H1 (cell line): ENCODE measurements at regions not wholly inside any gene's neighbourhood (a gene's known extent, or its start where the extent isn't known, plus 50 kb on each side); places are given as distances from the start of the nearest gene placed in this dataset.

Source experiments
- CTCF ChIA-PET: fragments of 300-600 bp; sonication (Branson Sonifier 250); formaldehyde crosslinking; loops from one replicate; lab custom pipeline; 2021; ENCODE audit not compliant: partially characterized antibody; lab: Charles Lee
- POLR2A ChIA-PET: fragments of 300-600 bp; sonication (Branson Sonifier 250); formaldehyde crosslinking; loops from one replicate; lab custom pipeline; 2021; ENCODE audit warnings: inconsistent platforms; ENCODE audit not compliant: partially characterized antibody; lab: Charles Lee
- DNase-seq, 2 experiments: peaks; one replicate each; pipeline versions ENCODE4 v3.0.0 to v3.0.0-alpha.2; 2010 to 2022; ENCODE audit warnings: low spot score in 2 of 2, low read depth in 1 of 2, mixed read lengths in 1 of 2
- FAIRE-seq: peaks from 2 replicates; lab custom pipeline; 2011; peaks lifted over from hg19 to GRCh38; lab: Jason Lieb, UNC
- H2AFZ ChIP-seq: 2 replicates; pipeline ENCODE4 v1.8.1; 2012; ENCODE audit warnings: low read length, inconsistent platforms
- H2AK5ac ChIP-seq: 2 replicates; pipeline ENCODE4 v1.6.1; 2013; ENCODE audit warnings: low read depth, low read length
- H2BK120ac ChIP-seq: replicated peaks from 2 replicates; pipeline ENCODE3; 2013; ENCODE audit warnings: low read depth, low read length, inconsistent platforms
- H2BK12ac ChIP-seq: 2 replicates; pipeline ENCODE4 v1.6.1; 2013; ENCODE audit warnings: low read depth, low read length
- H2BK15ac ChIP-seq: 2 replicates; pipeline ENCODE4 v1.6.1; 2013; ENCODE audit warnings: low read length
- H2BK20ac ChIP-seq: 2 replicates; pipeline ENCODE4 v1.6.1; 2013; ENCODE audit warnings: low read length
- H2BK5ac ChIP-seq: 2 replicates; pipeline ENCODE4 v1.6.1; 2013; ENCODE audit warnings: low read depth, low read length
- H3K14ac ChIP-seq: 2 replicates; pipeline ENCODE4 v1.6.1; 2013; ENCODE audit warnings: inconsistent platforms; ENCODE audit not compliant: insufficient read length
- H3K18ac ChIP-seq: 2 replicates; pipeline ENCODE4 v1.6.1; 2013; ENCODE audit warnings: low read length; ENCODE audit errors: extremely low read depth
- H3K23ac ChIP-seq: 2 replicates; pipeline ENCODE4 v1.6.1; 2013; ENCODE audit warnings: inconsistent platforms; ENCODE audit not compliant: insufficient read length
- H3K23me2 ChIP-seq: 2 replicates; pipeline ENCODE4 v1.6.1; 2013; ENCODE audit warnings: low read depth, low read length
- H3K27ac ChIP-seq: 2 replicates; pipeline ENCODE4 v1.6.1; 2011; ENCODE audit warnings: low read depth, low read length, inconsistent platforms
- H3K27me3 ChIP-seq, 4 experiments: replicated peaks in 1 of 4; 1 replicate in 1 of 4; 2 replicates in 3 of 4; pipeline versions ENCODE4 v1.6.1 to v1.8.1; 2011 to 2013; ENCODE audit warnings: low read length in 3 of 4, mild to moderate bottlenecking in 3 of 4, inconsistent platforms in 2 of 4, mixed read lengths in 2 of 4, moderate library complexity in 1 of 4; ENCODE audit not compliant: control insufficient read depth in 3 of 4, insufficient read depth in 3 of 4; ENCODE audit errors: extremely low read depth in 1 of 4
- H3K36me3 ChIP-seq, 4 experiments: 2 replicates each; pipeline versions ENCODE4 v1.6.1 to v1.8.1; 2011 to 2013; ENCODE audit warnings: mild to moderate bottlenecking in 4 of 4, low read length in 3 of 4, moderate library complexity in 2 of 4, control low read depth in 1 of 4, inconsistent platforms in 1 of 4; ENCODE audit not compliant: insufficient read depth in 4 of 4, control insufficient read depth in 2 of 4
- H3K4ac ChIP-seq: replicated peaks from 2 replicates; pipeline ENCODE3; 2013; ENCODE audit warnings: low read length, low read depth, mixed read lengths, inconsistent platforms; ENCODE audit not compliant: insufficient read length
- H3K4me1 ChIP-seq, 4 experiments: replicated peaks in 1 of 4; 1 replicate in 1 of 4; 2 replicates in 3 of 4; pipeline versions ENCODE4 v1.6.1 to v1.8.1; 2011 to 2013; ENCODE audit warnings: low read length in 3 of 4, inconsistent platforms in 2 of 4, mixed read lengths in 1 of 4; ENCODE audit not compliant: insufficient read depth in 4 of 4, control insufficient read depth in 3 of 4
- H3K4me2 ChIP-seq, 2 experiments: 2 replicates each; pipeline versions ENCODE4 v1.6.1 to v1.8.1; 2011 to 2013; ENCODE audit warnings: low read depth in 2 of 2, low read length in 2 of 2, control low read depth in 1 of 2, inconsistent platforms in 1 of 2, mild to moderate bottlenecking in 1 of 2; ENCODE audit not compliant: insufficient read depth in 1 of 2
- H3K4me3 ChIP-seq, 4 experiments: fragments of 200-600, 300-600 bp in 1 of 4; sonication (generic), shearing (Covaris generic), sonication (Bioruptor Twin) in 1 of 4; 2 replicates each; pipeline versions ENCODE4 v1.5.1 to v1.8.1; 2011 to 2016; ENCODE audit warnings: low read length in 4 of 4, low read depth in 3 of 4, control low read depth in 2 of 4, inconsistent platforms in 2 of 4, mild to moderate bottlenecking in 2 of 4, mixed read lengths in 1 of 4, moderate library complexity in 1 of 4; ENCODE audit not compliant: insufficient read depth in 2 of 4; ENCODE audit errors: extremely low read depth in 1 of 4
- H3K56ac ChIP-seq: replicated peaks from 2 replicates; pipeline ENCODE3; 2013; ENCODE audit warnings: low read depth, mild to moderate bottlenecking, mixed read lengths, low read length, inconsistent platforms; ENCODE audit not compliant: insufficient read length
- H3K79me1 ChIP-seq: 2 replicates; pipeline ENCODE4 v1.6.1; 2013; ENCODE audit warnings: low read depth, low read length, control low read depth
- H3K79me2 ChIP-seq, 2 experiments: 2 replicates each; pipeline versions ENCODE4 v1.6.1 to v1.8.1; 2012 to 2013; ENCODE audit warnings: low read length in 2 of 2, mild to moderate bottlenecking in 2 of 2, inconsistent platforms in 1 of 2; ENCODE audit not compliant: insufficient read depth in 2 of 2, control insufficient read depth in 1 of 2
- H3K9ac ChIP-seq, 4 experiments: replicated peaks in 1 of 4; 1 replicate in 1 of 4; 2 replicates in 3 of 4; pipeline versions ENCODE4 v1.6.1 to v1.8.1; 2011 to 2013; ENCODE audit warnings: low read depth in 3 of 4, low read length in 3 of 4, control low read depth in 2 of 4, mild to moderate bottlenecking in 2 of 4, moderate library complexity in 2 of 4, inconsistent platforms in 1 of 4; ENCODE audit errors: extremely low read depth in 1 of 4
- H3K9me3 ChIP-seq, 2 experiments: 2 replicates each; pipeline versions ENCODE4 v1.6.1 to v1.8.1; 2012 to 2013; ENCODE audit warnings: mild to moderate bottlenecking in 2 of 2, moderate library complexity in 2 of 2, control low read depth in 1 of 2, inconsistent platforms in 1 of 2, low read depth in 1 of 2, low read length in 1 of 2, mixed read lengths in 1 of 2; ENCODE audit not compliant: insufficient read depth in 2 of 2
- H4K20me1 ChIP-seq, 2 experiments: replicated peaks in 1 of 2; 2 replicates each; pipeline versions ENCODE3 to v1.8.1; 2011 to 2013; ENCODE audit warnings: inconsistent platforms in 2 of 2, low read length in 2 of 2, mild to moderate bottlenecking in 1 of 2; ENCODE audit not compliant: insufficient read depth in 2 of 2, control insufficient read depth in 1 of 2
- H4K5ac ChIP-seq: 2 replicates; pipeline ENCODE4 v1.6.1; 2013; ENCODE audit warnings: low read length, low read depth, mixed read lengths, inconsistent platforms; ENCODE audit not compliant: insufficient read length
- H4K8ac ChIP-seq: 2 replicates; pipeline ENCODE4 v1.8.0; 2013; ENCODE audit warnings: mild to moderate bottlenecking, moderate library complexity, low read length, inconsistent platforms; ENCODE audit not compliant: insufficient read depth; ENCODE audit errors: extremely low read depth
- H4K91ac ChIP-seq: replicated peaks from 2 replicates; pipeline ENCODE3; 2013; ENCODE audit warnings: low read length, mixed read lengths, inconsistent platforms; ENCODE audit not compliant: insufficient read length
- CBX8 ChIP-seq: fragments of 300-800, 300-1000 bp; sonication (generic); IDR thresholded peaks from 2 replicates; pipeline ENCODE4 v1.7.1; 2016; ENCODE audit warnings: low read depth, low read length, borderline replicate concordance
- EGR1 ChIP-seq: IDR thresholded peaks from 2 replicates; pipeline ENCODE4 v1.6.1; 2011; ENCODE audit warnings: low read depth, low read length, borderline replicate concordance
- FOSL1 ChIP-seq: IDR thresholded peaks from 2 replicates; pipeline ENCODE4 v1.6.1; 2011; ENCODE audit warnings: mild to moderate bottlenecking, low read depth, low read length, moderate library complexity; ENCODE audit not compliant: insufficient read depth
- HDAC6 ChIP-seq: IDR thresholded peaks from one replicate; pipeline ENCODE4 v1.7.1; 2012; ENCODE audit warnings: low read depth, mild to moderate bottlenecking, inconsistent platforms, low read length, moderate library complexity
- KDM5A ChIP-seq: fragments of 200-600 bp; IDR thresholded peaks from 2 replicates; pipeline ENCODE4 v1.7.1; 2012; ENCODE audit warnings: mild to moderate bottlenecking, low read length, inconsistent platforms, mixed read lengths
- POU5F1 ChIP-seq: IDR thresholded peaks from 2 replicates; pipeline ENCODE4 v1.6.1; 2011; ENCODE audit warnings: low read depth, mild to moderate bottlenecking, low read length, moderate library complexity
- RBBP5 ChIP-seq: IDR thresholded peaks from 2 replicates; pipeline ENCODE4 v1.7.1; 2012; ENCODE audit warnings: low read depth, mild to moderate bottlenecking, inconsistent platforms, low read length, moderate library complexity, borderline replicate concordance
- SIN3A ChIP-seq, 2 experiments: IDR thresholded peaks in 1 of 2; conservative IDR thresholded peaks in 1 of 2; 2 replicates each; pipeline ENCODE4 v1.6.1; 2011 to 2012; ENCODE audit warnings: low read length in 2 of 2, improper control_type of control experiment in 1 of 2, low read depth in 1 of 2, mild to moderate bottlenecking in 1 of 2
- SP4 ChIP-seq: IDR thresholded peaks from 2 replicates; pipeline ENCODE4 v1.6.1; 2012; ENCODE audit warnings: low read length, inconsistent platforms
- SRF ChIP-seq: IDR thresholded peaks from 2 replicates; pipeline ENCODE4 v1.6.1; 2011; ENCODE audit warnings: mild to moderate bottlenecking, low read depth, low read length, moderate library complexity
- TAF1 ChIP-seq: IDR thresholded peaks from 2 replicates; pipeline ENCODE4 v1.6.1; 2011; ENCODE audit warnings: mild to moderate bottlenecking, low read depth, low read length
- TBP ChIP-seq: IDR thresholded peaks from 2 replicates; pipeline ENCODE4 v1.6.1; 2011; ENCODE audit warnings: low read depth, low read length, improper control_type of control experiment
- WGBS, 2 experiments: shearing (Covaris generic) in 1 of 2; methylation state at CpG; one replicate each; pipeline versions ENCODE4 v1.1.6 to v1.1.7; 2013 to 2015; ENCODE audit warnings: low lambda C conversion rate in 2 of 2, mixed read lengths in 2 of 2, inconsistent platforms in 1 of 2, low coverage in 1 of 2, missing lambda C conversion rate in 1 of 2; ENCODE audit not compliant: insufficient replicate concordance in 2 of 2, insufficient coverage in 1 of 2, insufficient read length in 1 of 2; ENCODE audit errors: extremely low coverage in 1 of 2, missing lambda C conversion rate in 1 of 2; 5-methylcytosine and 5-hydroxymethylcytosine counted together
- TF ChIP-seq, protein P1 (sequence below): IDR thresholded peaks from 2 replicates; pipeline ENCODE4 v1.6.1; 2012; ENCODE audit warnings: inconsistent platforms

DNA sequence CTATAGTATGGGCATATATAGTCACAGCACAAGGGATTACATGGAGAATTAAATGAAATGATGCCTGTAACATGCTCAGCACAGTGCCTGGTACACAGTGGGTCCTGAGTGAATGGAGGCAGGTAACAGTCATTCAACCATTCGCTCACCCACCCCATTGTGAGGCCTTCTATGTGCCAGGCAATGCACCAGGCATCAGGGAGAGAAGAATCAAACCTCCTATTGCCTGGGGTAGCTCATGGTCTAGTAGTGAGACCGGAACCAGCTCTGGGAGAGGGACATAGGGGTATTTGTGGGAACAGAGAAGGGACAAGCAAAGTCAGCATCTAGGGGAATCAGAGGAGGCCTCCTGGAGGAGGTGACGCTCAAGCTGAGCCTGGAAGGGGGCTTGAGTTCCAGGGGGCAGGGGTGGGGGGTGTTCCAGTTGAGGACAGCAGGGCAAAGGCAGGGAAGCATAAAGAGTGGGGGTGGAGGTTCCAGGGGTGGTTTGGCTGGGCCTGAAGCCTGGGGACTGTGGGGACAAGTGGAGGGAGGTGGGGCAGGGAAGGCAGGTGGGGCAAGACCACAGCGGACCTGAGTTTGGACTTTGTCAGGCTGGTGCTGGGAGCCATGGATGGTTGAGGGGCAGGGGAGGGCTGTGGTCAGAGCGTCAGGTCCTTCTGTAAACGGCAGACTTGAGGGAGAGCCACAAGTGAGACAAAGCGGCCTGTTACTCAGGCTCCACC lies 591.6 kb downstream of the PTPRU start:
- no peak overlapping the region for H4K5ac ChIP-seq
- no peak overlapping the region for H3K23ac ChIP-seq
- no peak overlapping the region for H3K27ac ChIP-seq
- H2BK15ac ChIP-seq: no peak overlapping the region
- H2BK12ac ChIP-seq: no peak overlapping the region
- no peaks in the 10 kb centered on the region for H3K27me3 ChIP-seq
- peaks cover 0 to 10% of the 10 kb centered on the region in 2 experiments for H4K20me1 ChIP-seq
- H3K36me3 ChIP-seq: no peaks in the 10 kb centered on the region
- FAIRE-seq (no peak), DNase-seq (peak in 1 of 2 experiments; percentile 16)
- no peak overlapping the region for H2AFZ ChIP-seq
- H3K9me3 ChIP-seq: no peaks in the 10 kb centered on the region
- no peak overlapping the region for H4K91ac ChIP-seq
- H3K4ac ChIP-seq: no peak overlapping the region
- 96% methylated on average over 4 of the region's 7 CpGs; no CpG with 5 or more reads in 1 of the 2 experiments for WGBS, 2 experiments
- no peak overlapping the region for H3K4me2 ChIP-seq
- H2BK20ac ChIP-seq: no peak overlapping the region
- no peak overlapping the region for H3K14ac ChIP-seq
- H3K23me2 ChIP-seq: peaks cover 9% of the 10 kb centered on the region; the same call in 1 of the 2 replicates
- no peak overlapping the region for H2BK120ac ChIP-seq
- no peaks in the 10 kb centered on the region for H3K79me2 ChIP-seq
- no peak overlapping the region for H2BK5ac ChIP-seq
- peaks cover 0 to 2% (median 0%) of the 10 kb centered on the region in 4 experiments; a peak in 1 of 7 replicates for H3K4me1 ChIP-seq
- no peak overlapping the region for H3K18ac ChIP-seq
- no peak overlapping the region for H3K56ac ChIP-seq
- ChIA-PET CTCF (interaction anchor here (1.3 to 1.5 kb wide), 2 partner anchors 10 to 124 kb away, joined by 3 to 4 read pairs; no protein-coding TSS in a partner anchor), POLR2A (no interaction called here)
- H3K4me3 ChIP-seq: no peak overlapping the region
- no peak overlapping the region for H2AK5ac ChIP-seq
- H3K79me1 ChIP-seq: no peaks in the 10 kb centered on the region
- H4K8ac ChIP-seq: no peak overlapping the region
- H3K9ac ChIP-seq: no peak overlapping the region
- TF ChIP-seq HDAC6 (no peak), SP4 (no peak), KDM5A (no peak), SRF (no peak), EGR1 (no peak), FOSL1 (no peak), POU5F1 (no peak), TBP (no peak), RBBP5 (no peak), CBX8 (no peak), TAF1 (no peak), SIN3A (conservative IDR thresholded peaks at IDR 0.05 in 1 of 2, IDR thresholded peaks at IDR 0.05 in 1 of 2; ENCODE audit: low read depth in 1 of 2, low read length in 2 of 2) (no peak)
- TF ChIP-seq, protein P1, sequence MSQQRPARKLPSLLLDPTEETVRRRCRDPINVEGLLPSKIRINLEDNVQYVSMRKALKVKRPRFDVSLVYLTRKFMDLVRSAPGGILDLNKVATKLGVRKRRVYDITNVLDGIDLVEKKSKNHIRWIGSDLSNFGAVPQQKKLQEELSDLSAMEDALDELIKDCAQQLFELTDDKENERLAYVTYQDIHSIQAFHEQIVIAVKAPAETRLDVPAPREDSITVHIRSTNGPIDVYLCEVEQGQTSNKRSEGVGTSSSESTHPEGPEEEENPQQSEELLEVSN: no peak
